ENCODE measurements at regions not wholly inside any gene's neighbourhood (a gene's known extent, or its start where the extent isn't known, plus 50 kb on each side); places are given as distances from the start of the nearest gene placed in this dataset.

GRCh38 chr1:83802023-83802422 lies 196.9 kb downstream of the TTLL7 start:
- no peak for TF ChIP-seq POLR2A (IDR thresholded peaks at IDR 0.05)
- TF ChIP-seq, protein P1, sequence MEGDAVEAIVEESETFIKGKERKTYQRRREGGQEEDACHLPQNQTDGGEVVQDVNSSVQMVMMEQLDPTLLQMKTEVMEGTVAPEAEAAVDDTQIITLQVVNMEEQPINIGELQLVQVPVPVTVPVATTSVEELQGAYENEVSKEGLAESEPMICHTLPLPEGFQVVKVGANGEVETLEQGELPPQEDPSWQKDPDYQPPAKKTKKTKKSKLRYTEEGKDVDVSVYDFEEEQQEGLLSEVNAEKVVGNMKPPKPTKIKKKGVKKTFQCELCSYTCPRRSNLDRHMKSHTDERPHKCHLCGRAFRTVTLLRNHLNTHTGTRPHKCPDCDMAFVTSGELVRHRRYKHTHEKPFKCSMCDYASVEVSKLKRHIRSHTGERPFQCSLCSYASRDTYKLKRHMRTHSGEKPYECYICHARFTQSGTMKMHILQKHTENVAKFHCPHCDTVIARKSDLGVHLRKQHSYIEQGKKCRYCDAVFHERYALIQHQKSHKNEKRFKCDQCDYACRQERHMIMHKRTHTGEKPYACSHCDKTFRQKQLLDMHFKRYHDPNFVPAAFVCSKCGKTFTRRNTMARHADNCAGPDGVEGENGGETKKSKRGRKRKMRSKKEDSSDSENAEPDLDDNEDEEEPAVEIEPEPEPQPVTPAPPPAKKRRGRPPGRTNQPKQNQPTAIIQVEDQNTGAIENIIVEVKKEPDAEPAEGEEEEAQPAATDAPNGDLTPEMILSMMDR (IDR thresholded peaks at IDR 0.05) = no peak
- no peak for TF ChIP-seq POLR2AphosphoS5 (IDR thresholded peaks at IDR 0.05)
- TF ChIP-seq EP300 (IDR thresholded peaks at IDR 0.05) = no peak
